PC-3 (cell line): ENCODE measurements at regions not wholly inside any gene's neighbourhood (a gene's known extent, or its start where the extent isn't known, plus 50 kb on each side); places are given as distances from the start of the nearest gene placed in this dataset.

ENCODE experiments used
- CTCF ChIP-seq: fragments of 300-600 bp; sonication (generic); conservative IDR thresholded peaks from 2 replicates; pipeline ENCODE4 v1.5.1; 2017; ENCODE audit warnings: antibody characterized with exemption, low read depth, mild to moderate bottlenecking, low read length
- EZH2 ChIP-seq: fragments of 300-600 bp; sonication (generic); IDR thresholded peaks from one replicate; pipeline ENCODE4 v1.6.1; 2017; ENCODE audit warnings: antibody characterized with exemption, mild to moderate bottlenecking, low read length; ENCODE audit not compliant: unreplicated experiment
- EZH2phosphoT487 ChIP-seq: fragments of 300-600 bp; sonication (generic); IDR thresholded peaks from 2 replicates; pipeline ENCODE4 v1.6.1; 2018; ENCODE audit warnings: mild to moderate bottlenecking, antibody characterized with exemption, low read length, borderline replicate concordance

- no peak for TF ChIP-seq CTCF
- no peak for TF ChIP-seq EZH2
- no peak for TF ChIP-seq EZH2phosphoT487
Observed at GRCh38 chr4:19236473-19236872, 1015.2 kb upstream of the SLIT2 start.
